SK-N-SH treated with all-trans-retinoic acid at 6 μM for 48 hours (cell line): ENCODE measurements at regions not wholly inside any gene's neighbourhood (a gene's known extent, or its start where the extent isn't known, plus 50 kb on each side); places are given as distances from the start of the nearest gene placed in this dataset.

Source experiments
- ARNTL ChIP-seq: fragments of 450-650 bp; formaldehyde crosslinking; IDR thresholded peaks from 2 replicates; pipeline ENCODE4 v1.5.0; 2020; ENCODE audit warnings: low read depth, mild to moderate bottlenecking, moderate library complexity, borderline replicate concordance
- BACH2 ChIP-seq: fragments of 250-450 bp; sonication (Bioruptor Pico); IDR thresholded peaks from 2 replicates; pipeline ENCODE4 v1.9.0; 2021; ENCODE audit warnings: mild to moderate bottlenecking, borderline replicate concordance
- CREB5 ChIP-seq: fragments of 250-450 bp; sonication (Bioruptor Pico); IDR thresholded peaks from 2 replicates; pipeline ENCODE4 v1.5.1; 2020; ENCODE audit warnings: low read depth, mild to moderate bottlenecking, moderate library complexity
- GLIS3 ChIP-seq: fragments of 250-450 bp; sonication (Bioruptor Pico); IDR thresholded peaks from 2 replicates; pipeline ENCODE4 v1.5.0; 2020; ENCODE audit warnings: mild to moderate bottlenecking, moderate library complexity
- PATZ1 ChIP-seq: fragments of 250-450 bp; sonication (Bioruptor Pico); IDR thresholded peaks from 2 replicates; pipeline ENCODE4 v1.8.0; 2020; ENCODE audit warnings: mild to moderate bottlenecking, moderate library complexity, borderline replicate concordance
- RARB ChIP-seq: fragments of 250-450 bp; sonication (Bioruptor Pico); IDR thresholded peaks from 2 replicates; pipeline ENCODE4 v1.8.0; 2021; ENCODE audit warnings: mild to moderate bottlenecking, moderate library complexity
- TCF4 ChIP-seq: fragments of 250-450 bp; sonication (Bioruptor Pico); IDR thresholded peaks from 2 replicates; pipeline ENCODE4 v1.8.0; 2021; ENCODE audit warnings: mild to moderate bottlenecking, moderate library complexity, borderline replicate concordance
- ZFP3 ChIP-seq: fragments of 250-450 bp; sonication (Bioruptor Pico); IDR thresholded peaks from 2 replicates; pipeline ENCODE4 v1.5.0; 2020; ENCODE audit warnings: mild to moderate bottlenecking, moderate library complexity
- ZFP30 ChIP-seq: fragments of 450-650 bp; formaldehyde crosslinking; IDR thresholded peaks from 2 replicates; pipeline ENCODE4 v1.5.0; 2022; ENCODE audit warnings: mild to moderate bottlenecking, moderate library complexity
- ZNF565 ChIP-seq: fragments of 450-650 bp; formaldehyde crosslinking; conservative IDR thresholded peaks from 2 replicates; pipeline ENCODE4 v1.5.0; 2020; ENCODE audit warnings: low read depth, mild to moderate bottlenecking, moderate library complexity

GRCh38 chr9:7286101-7286500 is 513.5 kb downstream of the DMAC1 start:
- TF ChIP-seq PATZ1, result no peak
- TF ChIP-seq GLIS3 (CRISPR knock-in tag), result no peak
- TF ChIP-seq CREB5, result no peak
- no peak for TF ChIP-seq ARNTL (CRISPR knock-in tag)
- no peak for TF ChIP-seq TCF4 (CRISPR knock-in tag)
- TF ChIP-seq ZFP3 (CRISPR knock-in tag), result no peak
- TF ChIP-seq ZFP30, result no peak
- no peak for TF ChIP-seq BACH2 (CRISPR knock-in tag)
- TF ChIP-seq RARB (CRISPR knock-in tag), result no peak
- no peak for TF ChIP-seq ZNF565 (CRISPR knock-in tag)
